ENCODE measurements at regions not wholly inside any gene's neighbourhood (a gene's known extent, or its start where the extent isn't known, plus 50 kb on each side); places are given as distances from the start of the nearest gene placed in this dataset.
"Not testable (repeated sequence)": the region's sequence is repeated elsewhere in the genome, so short reads cannot be mapped to it uniquely, and the experiment has no call there.

DNA sequence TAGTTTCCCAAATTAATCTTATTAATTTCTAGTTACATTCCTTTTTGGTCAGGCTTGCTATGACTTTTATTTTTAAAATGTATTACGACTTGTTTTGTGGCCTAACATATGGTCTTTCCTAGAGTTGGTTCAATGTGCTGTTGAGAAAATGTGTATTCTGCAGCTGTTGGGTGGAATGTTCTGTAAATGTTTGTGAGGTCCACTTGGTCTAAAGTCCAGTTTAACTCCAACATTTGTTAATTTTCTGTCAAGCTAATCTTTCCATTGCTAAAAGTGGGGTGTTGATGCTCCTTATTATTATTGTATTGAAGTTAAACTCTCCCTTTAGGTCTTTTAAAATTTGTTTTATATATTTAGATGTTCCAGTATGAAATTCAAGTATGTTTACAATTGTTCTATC is 1010.8 kb upstream of the EDIL3 start:
- H3K4me1 ChIP-seq (ENCODE audit: control insufficient read depth, insufficient read depth, low read length) = no peaks in the 10 kb centered on the region
- H3K4me3 ChIP-seq (ENCODE audit: low read length) = no peak overlapping the region
- no peak overlapping the region for H3K9ac ChIP-seq (ENCODE audit: low read length)
- H3K9me3 ChIP-seq (ENCODE audit: control insufficient read depth, low read length) = no peaks in the 10 kb centered on the region
- no peaks in the 10 kb centered on the region for H3K27me3 ChIP-seq (replicated peaks; ENCODE audit: control insufficient read depth, insufficient read depth, low read length)
- no peaks in the 10 kb centered on the region for H3K36me3 ChIP-seq (ENCODE audit: control insufficient read depth, insufficient read depth, low read length, severe bottlenecking)
- no peak for DNase-seq (ENCODE audit: low read depth)

DNA sequence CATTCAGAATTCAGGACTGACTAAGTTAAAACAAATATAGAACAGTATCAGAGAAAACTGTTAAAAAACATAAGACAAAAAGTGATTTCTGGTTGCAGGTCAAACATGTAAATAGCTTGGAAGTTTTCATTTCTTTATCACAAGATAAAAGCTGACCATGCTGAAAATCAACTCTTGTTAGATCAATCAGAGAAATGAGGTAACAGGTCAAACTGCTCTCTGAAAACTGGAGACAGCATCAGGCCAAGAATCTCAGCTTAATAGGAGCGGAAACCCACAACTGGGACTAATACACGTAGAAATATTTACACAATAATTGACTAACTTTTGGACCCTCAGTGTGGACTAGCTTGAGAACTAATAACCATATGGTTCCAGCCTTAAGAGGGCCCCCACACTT is 1012.8 kb upstream of the EDIL3 start:
- DNase-seq (ENCODE audit: low read depth) = no peak
- Histone ChIP-seq H3K27me3 (replicated peaks; ENCODE audit: control insufficient read depth, insufficient read depth, low read length) (no peaks in the 10 kb centered on the region), H3K9ac (ENCODE audit: low read length) (no peak overlapping the region), H3K9me3 (ENCODE audit: control insufficient read depth, low read length) (no peaks in the 10 kb centered on the region), H3K36me3 (ENCODE audit: control insufficient read depth, insufficient read depth, low read length, severe bottlenecking) (no peaks in the 10 kb centered on the region), H3K4me3 (ENCODE audit: low read length) (no peak overlapping the region), H3K4me1 (ENCODE audit: control insufficient read depth, insufficient read depth, low read length) (no peaks in the 10 kb centered on the region)

DNA sequence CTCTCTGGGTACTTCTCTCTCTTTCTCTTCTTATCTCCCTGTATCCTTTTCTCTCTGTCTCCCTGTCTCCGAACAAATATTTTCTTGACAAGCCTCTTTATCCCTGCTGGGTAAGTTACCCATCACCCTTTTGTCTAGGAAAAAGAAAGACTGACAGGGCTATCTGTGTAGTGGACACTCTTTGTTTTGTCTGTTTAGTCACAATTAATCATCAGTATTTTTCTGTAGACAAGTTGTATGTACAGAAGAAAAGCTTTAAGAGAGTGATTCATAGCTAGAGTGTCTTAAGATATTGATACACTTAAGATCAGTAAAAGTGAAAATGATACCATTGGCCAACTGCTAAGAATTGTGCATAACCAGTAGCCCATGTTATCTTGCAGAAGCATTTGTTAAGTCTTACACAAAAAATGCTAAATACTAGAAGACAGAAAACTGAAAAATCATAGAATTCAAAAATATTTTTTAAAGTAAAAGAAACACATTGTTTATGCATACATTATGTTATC is 1043.8 kb upstream of the EDIL3 start:
- Histone ChIP-seq H3K4me3 (ENCODE audit: low read length) (no peak overlapping the region), H3K36me3 (ENCODE audit: control insufficient read depth, insufficient read depth, low read length, severe bottlenecking) (no peaks in the 10 kb centered on the region), H3K4me1 (ENCODE audit: control insufficient read depth, insufficient read depth, low read length) (no peaks in the 10 kb centered on the region), H3K9me3 (ENCODE audit: control insufficient read depth, low read length) (no peaks in the 10 kb centered on the region), H3K27me3 (replicated peaks; ENCODE audit: control insufficient read depth, insufficient read depth, low read length) (no peaks in the 10 kb centered on the region), H3K9ac (ENCODE audit: low read length) (no peak overlapping the region)
- no peak for DNase-seq (ENCODE audit: low read depth)

DNA sequence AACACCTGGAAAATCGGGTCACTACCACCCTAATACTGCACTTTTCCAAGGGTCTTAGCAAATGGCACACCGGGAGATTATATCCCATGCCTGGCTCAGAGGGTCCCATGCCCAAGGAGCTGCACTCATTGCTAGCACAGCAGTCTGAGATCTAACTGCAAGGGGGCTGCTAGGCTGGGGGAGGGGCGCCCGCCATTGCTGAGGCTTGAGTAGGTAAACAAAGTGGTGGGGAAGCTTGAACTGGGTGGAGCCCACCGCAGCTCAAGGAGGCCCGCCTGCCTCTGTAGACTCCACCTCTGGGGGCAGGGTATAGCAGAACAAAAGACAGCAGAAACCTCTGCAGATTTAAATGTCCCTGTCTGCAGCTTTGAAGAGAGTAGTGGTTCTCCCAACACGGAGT is 1047.0 kb upstream of the EDIL3 start:
- not testable (repeated sequence) for H3K9ac ChIP-seq (ENCODE audit: low read length); H3K36me3 ChIP-seq (ENCODE audit: control insufficient read depth, insufficient read depth, low read length, severe bottlenecking); H3K9me3 ChIP-seq (ENCODE audit: control insufficient read depth, low read length); H3K4me1 ChIP-seq (ENCODE audit: control insufficient read depth, insufficient read depth, low read length); H3K27me3 ChIP-seq (replicated peaks; ENCODE audit: control insufficient read depth, insufficient read depth, low read length); H3K4me3 ChIP-seq (ENCODE audit: low read length); DNase-seq (ENCODE audit: low read depth)

DNA sequence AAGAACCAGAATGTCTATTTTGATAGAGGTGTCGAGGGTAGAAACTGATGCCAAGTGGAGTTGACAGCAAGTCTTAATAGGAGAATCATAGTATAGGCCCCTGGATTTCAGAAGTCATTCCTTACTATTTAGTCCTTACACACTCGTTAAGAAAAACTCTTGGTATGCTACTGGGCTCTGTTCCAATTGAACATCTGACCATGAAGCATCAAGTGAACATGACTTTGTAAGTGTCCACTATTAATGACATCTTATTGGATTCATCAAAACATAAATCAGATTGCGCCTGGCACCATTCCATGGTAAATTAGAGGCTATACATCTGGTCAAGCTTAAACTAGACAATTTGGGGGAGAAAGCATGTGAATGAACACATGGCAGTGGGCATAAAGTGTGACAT is 1056.5 kb upstream of the EDIL3 start:
- H3K9ac ChIP-seq (ENCODE audit: low read length) = no peak overlapping the region
- H3K36me3 ChIP-seq (ENCODE audit: control insufficient read depth, insufficient read depth, low read length, severe bottlenecking) = no peaks in the 10 kb centered on the region
- H3K9me3 ChIP-seq (ENCODE audit: control insufficient read depth, low read length) = no peaks in the 10 kb centered on the region
- no peaks in the 10 kb centered on the region for H3K4me1 ChIP-seq (ENCODE audit: control insufficient read depth, insufficient read depth, low read length)
- H3K27me3 ChIP-seq (replicated peaks; ENCODE audit: control insufficient read depth, insufficient read depth, low read length) = no peaks in the 10 kb centered on the region
- no peak for DNase-seq (ENCODE audit: low read depth)
- H3K4me3 ChIP-seq (ENCODE audit: low read length) = no peak overlapping the region

DNA sequence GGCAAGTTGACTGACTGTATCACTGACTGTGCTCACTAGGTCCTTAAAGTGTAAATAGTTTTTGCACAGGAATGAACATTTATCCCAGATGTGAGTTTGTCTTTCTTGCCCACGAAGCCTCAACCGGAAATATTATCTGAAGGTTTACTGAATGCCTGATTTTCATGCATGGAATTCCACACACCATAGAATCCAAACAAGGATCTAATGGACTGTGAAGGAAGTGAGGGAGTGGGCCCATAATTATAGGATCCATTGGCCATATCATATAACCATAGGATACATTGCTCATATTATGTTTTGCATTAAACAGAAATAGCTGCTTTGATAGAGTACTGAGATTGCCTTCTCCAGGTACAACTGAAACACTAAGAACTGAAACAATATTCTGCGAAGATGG is 1057.2 kb upstream of the EDIL3 start:
- DNase-seq (ENCODE audit: low read depth) = no peak
- Histone ChIP-seq H3K27me3 (replicated peaks; ENCODE audit: control insufficient read depth, insufficient read depth, low read length) (no peaks in the 10 kb centered on the region), H3K9ac (ENCODE audit: low read length) (no peak overlapping the region), H3K36me3 (ENCODE audit: control insufficient read depth, insufficient read depth, low read length, severe bottlenecking) (no peaks in the 10 kb centered on the region), H3K9me3 (ENCODE audit: control insufficient read depth, low read length) (no peaks in the 10 kb centered on the region), H3K4me1 (ENCODE audit: control insufficient read depth, insufficient read depth, low read length) (no peaks in the 10 kb centered on the region), H3K4me3 (ENCODE audit: low read length) (no peak overlapping the region)

DNA sequence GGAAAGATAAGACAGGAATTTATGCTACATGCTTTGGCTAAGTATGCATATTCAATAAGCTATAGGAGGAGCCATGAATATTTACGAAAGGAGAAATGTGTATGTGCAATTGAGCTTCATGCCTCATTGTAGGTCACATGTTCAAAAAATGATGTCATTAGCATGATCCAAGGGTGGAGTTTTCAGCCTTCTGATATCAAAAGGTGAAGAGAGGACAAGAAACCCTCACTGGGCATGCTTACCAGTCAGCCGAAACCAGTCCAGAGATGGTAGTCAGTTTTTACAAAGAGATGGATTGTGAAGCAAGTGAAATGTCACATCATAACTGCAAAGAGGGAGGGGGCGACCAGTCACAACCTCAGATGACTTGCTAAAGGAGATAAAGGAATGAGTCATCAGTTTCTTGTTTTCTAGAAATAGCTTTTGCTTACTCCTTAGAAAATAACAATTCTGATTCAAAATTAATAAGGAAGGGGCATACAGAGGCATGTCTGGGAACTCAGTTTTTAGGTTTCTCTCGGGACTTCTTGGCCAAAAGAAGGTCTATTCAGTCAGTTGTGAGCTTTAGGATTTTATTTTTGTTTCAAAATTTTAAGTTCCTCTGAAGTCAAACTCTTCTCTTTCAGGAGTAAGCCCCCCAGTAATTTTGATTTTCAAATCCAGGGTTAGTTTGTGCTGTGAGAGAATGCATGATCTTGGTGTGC is 1067.8 kb upstream of the EDIL3 start:
- DNase-seq (ENCODE audit: low read depth) = no peak
- H3K4me3 ChIP-seq (ENCODE audit: low read length) = no peak overlapping the region
- no peaks in the 10 kb centered on the region for H3K36me3 ChIP-seq (ENCODE audit: control insufficient read depth, insufficient read depth, low read length, severe bottlenecking)
- no peaks in the 10 kb centered on the region for H3K9me3 ChIP-seq (ENCODE audit: control insufficient read depth, low read length)
- H3K9ac ChIP-seq (ENCODE audit: low read length) = no peak overlapping the region
- H3K27me3 ChIP-seq (replicated peaks; ENCODE audit: control insufficient read depth, insufficient read depth, low read length) = no peaks in the 10 kb centered on the region
- H3K4me1 ChIP-seq (ENCODE audit: control insufficient read depth, insufficient read depth, low read length) = no peaks in the 10 kb centered on the region

DNA sequence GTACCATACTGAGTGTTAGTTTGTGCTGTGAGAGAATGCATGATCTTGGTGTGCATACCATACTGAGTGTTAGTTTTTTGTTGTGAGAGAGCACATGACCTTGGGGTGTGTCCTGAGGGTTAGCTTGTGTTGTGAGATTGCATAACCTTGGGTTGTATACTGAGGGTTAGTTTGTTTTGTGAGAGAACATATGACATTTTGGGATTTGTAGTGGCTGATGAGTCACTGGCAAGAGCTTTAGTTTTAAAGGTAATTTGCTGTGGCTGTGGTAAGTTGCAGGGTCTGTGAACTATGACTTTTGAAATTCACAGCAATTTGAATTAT is 1068.3 kb upstream of the EDIL3 start:
- Histone ChIP-seq H3K4me1 (ENCODE audit: control insufficient read depth, insufficient read depth, low read length) (no peaks in the 10 kb centered on the region), H3K36me3 (ENCODE audit: control insufficient read depth, insufficient read depth, low read length, severe bottlenecking) (no peaks in the 10 kb centered on the region), H3K4me3 (ENCODE audit: low read length) (no peak overlapping the region), H3K9ac (ENCODE audit: low read length) (no peak overlapping the region), H3K27me3 (replicated peaks; ENCODE audit: control insufficient read depth, insufficient read depth, low read length) (no peaks in the 10 kb centered on the region), H3K9me3 (ENCODE audit: control insufficient read depth, low read length) (no peaks in the 10 kb centered on the region)
- DNase-seq (ENCODE audit: low read depth) = no peak

DNA sequence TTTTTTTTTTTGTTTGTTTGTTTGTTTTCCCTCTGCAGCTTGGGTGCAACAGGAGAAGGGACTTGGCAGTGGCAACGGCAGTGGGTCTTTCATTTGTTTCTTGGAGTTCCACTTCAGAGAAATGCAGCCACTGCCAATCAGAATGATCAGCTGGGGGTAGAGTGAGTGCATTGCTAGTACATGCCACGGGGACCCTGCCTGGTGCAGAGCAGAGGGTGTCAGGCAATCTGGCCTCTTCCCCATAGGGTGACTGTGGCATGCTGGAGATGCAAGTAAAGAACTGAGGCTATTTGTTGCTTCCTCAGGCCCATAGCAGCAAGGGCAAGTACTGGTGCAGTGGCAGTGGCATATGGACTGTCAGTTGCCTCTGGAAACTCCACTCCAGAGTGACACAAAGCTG is 1073.6 kb upstream of the EDIL3 start:
- no peaks in the 10 kb centered on the region for H3K27me3 ChIP-seq (replicated peaks; ENCODE audit: control insufficient read depth, insufficient read depth, low read length)
- DNase-seq (ENCODE audit: low read depth) = no peak
- H3K4me3 ChIP-seq (ENCODE audit: low read length) = no peak overlapping the region
- peaks cover 5% of the 10 kb centered on the region for H3K9me3 ChIP-seq (ENCODE audit: control insufficient read depth, low read length)
- no peaks in the 10 kb centered on the region for H3K36me3 ChIP-seq (ENCODE audit: control insufficient read depth, insufficient read depth, low read length, severe bottlenecking)
- no peak overlapping the region for H3K9ac ChIP-seq (ENCODE audit: low read length)
- H3K4me1 ChIP-seq (ENCODE audit: control insufficient read depth, insufficient read depth, low read length) = no peaks in the 10 kb centered on the region

DNA sequence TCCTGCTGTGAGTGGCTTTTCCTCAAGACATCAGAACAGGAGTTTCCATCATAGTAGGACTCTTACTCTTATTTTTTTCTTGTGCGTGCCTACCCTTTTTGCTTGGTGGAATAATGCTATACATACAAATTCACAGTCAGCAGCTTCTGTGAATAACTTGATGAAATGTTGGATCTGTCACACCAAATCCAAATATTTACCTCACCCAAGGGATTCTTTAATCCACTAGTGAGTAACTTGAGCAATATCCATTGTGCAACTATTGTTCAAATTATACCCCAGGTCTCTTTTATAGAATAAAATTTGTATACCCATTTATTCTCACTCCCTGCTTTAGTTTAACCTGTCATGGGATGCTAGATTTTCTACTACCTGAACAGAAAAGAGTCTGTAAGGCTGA is 1078.3 kb upstream of the EDIL3 start:
- peaks cover 10% of the 10 kb centered on the region for H3K9me3 ChIP-seq (ENCODE audit: control insufficient read depth, low read length)
- no peaks in the 10 kb centered on the region for H3K4me1 ChIP-seq (ENCODE audit: control insufficient read depth, insufficient read depth, low read length)
- H3K27me3 ChIP-seq (replicated peaks; ENCODE audit: control insufficient read depth, insufficient read depth, low read length) = no peaks in the 10 kb centered on the region
- DNase-seq (ENCODE audit: low read depth) = no peak
- no peaks in the 10 kb centered on the region for H3K36me3 ChIP-seq (ENCODE audit: control insufficient read depth, insufficient read depth, low read length, severe bottlenecking)
- no peak overlapping the region for H3K9ac ChIP-seq (ENCODE audit: low read length)
- H3K4me3 ChIP-seq (ENCODE audit: low read length) = no peak overlapping the region

DNA sequence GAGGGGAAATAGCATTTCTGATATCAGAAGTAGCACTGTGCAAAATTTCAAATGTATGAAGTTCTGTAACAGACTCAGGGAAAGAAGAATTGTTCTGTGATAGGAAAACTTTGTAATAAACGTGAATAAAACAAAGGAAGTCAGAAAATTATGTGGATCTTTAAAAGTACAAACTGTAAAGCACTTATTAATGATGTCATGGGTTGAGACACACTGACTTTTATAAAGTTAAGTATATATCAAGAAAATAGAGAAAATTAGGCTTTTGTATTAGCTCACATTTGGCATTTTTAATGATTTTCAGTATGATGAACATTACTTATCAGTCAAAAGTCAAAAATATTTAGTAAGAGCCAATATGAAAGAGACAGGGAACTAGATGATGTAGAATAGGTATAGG is 1081.7 kb upstream of the EDIL3 start:
- H3K27me3 ChIP-seq (replicated peaks; ENCODE audit: control insufficient read depth, insufficient read depth, low read length) = no peaks in the 10 kb centered on the region
- H3K36me3 ChIP-seq (ENCODE audit: control insufficient read depth, insufficient read depth, low read length, severe bottlenecking) = no peaks in the 10 kb centered on the region
- DNase-seq (ENCODE audit: low read depth) = no peak
- H3K4me1 ChIP-seq (ENCODE audit: control insufficient read depth, insufficient read depth, low read length) = no peaks in the 10 kb centered on the region
- peaks cover 12% of the 10 kb centered on the region for H3K9me3 ChIP-seq (ENCODE audit: control insufficient read depth, low read length)
- no peak overlapping the region for H3K4me3 ChIP-seq (ENCODE audit: low read length)
- H3K9ac ChIP-seq (ENCODE audit: low read length) = no peak overlapping the region

DNA sequence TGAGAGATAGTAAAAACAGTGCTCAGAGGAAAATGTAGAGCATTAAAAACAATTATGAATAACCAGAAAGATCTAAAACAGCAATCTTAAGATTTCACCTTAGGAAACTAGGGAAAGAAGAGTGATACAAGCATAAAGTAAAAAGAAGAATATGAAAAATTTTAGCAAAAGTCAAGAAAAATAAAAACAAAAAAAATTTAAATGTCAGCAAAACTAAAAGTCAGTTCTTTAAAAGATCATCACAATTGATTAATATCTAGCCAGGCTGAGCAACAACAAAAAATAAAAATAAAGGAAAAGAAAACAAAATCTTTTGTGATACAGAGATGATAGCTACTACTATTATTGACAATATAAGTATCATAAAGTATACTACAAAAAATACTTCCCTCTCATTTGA is 1088.1 kb upstream of the EDIL3 start:
- Histone ChIP-seq H3K4me3 (ENCODE audit: low read length) (no peak overlapping the region), H3K9me3 (ENCODE audit: control insufficient read depth, low read length) (peaks cover 2% of the 10 kb centered on the region), H3K36me3 (ENCODE audit: control insufficient read depth, insufficient read depth, low read length, severe bottlenecking) (no peaks in the 10 kb centered on the region), H3K4me1 (ENCODE audit: control insufficient read depth, insufficient read depth, low read length) (no peaks in the 10 kb centered on the region), H3K9ac (ENCODE audit: low read length) (no peak overlapping the region), H3K27me3 (replicated peaks; ENCODE audit: control insufficient read depth, insufficient read depth, low read length) (no peaks in the 10 kb centered on the region)
- no peak for DNase-seq (ENCODE audit: low read depth)

Measured in adipocyte (in vitro differentiated cells).